GM18502 (cell line): ENCODE measurements at regions not wholly inside any gene's neighbourhood (a gene's known extent, or its start where the extent isn't known, plus 50 kb on each side); places are given as distances from the start of the nearest gene placed in this dataset.
"Not testable (repeated sequence)": the region's sequence is repeated elsewhere in the genome, so short reads cannot be mapped to it uniquely, and the experiment has no call there.

Experiments
- ATAC-seq: cut with Tn5 transposase; IDR thresholded peaks from one replicate; pipeline ENCODE4 v1.9.1; 2021; ENCODE audit warnings: mild to moderate bottlenecking; ENCODE audit not compliant: unreplicated experiment, poor library complexity

DNA sequence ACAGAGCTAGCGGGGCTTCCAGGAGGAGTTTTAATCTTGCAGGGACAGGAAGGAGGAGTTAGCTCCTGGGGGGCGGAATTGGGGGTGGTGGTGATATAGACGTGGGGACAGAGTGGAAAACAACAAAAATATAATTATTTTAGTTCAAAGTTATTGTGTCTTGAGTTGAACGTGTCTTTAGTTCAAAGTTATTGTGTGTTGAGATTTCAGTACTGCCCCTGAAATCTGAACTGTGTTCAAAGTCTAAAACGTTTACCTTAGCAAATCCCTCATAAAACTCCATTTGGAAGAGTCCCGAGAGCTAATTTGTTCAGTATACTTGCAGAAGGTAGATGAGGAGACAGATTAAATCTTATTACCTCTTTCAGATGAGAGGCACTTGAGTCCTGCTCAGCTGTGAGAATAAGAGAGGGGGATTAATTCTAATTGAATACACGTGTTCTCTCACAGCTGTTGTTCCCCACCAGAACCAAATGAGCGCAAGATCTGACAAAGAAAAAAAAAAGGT lies 132.4 kb upstream of the ALDH3B2 start:
- ATAC-seq: not testable (repeated sequence)

DNA sequence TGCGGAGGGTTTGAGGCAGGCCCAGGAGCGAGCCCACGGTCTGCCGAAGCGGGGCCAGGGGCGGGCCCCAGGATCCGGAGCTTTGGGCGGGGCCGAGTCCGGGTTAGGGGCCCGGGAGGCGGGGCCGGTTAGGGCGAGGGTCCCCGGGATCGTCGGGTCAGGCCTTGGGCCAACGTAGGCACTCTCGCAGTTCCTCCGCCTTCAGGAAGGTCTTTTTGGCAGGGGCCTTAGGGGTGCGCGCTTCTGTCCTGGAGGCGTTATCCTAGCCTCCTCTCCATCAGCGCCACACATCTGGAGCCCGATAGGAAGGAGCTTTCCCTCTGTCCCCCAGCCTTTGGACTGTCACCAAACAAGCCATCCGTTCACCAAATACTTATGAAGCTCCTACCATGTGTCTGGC lies 131.8 kb upstream of the ALDH3B2 start:
- ATAC-seq: not testable (repeated sequence)

DNA sequence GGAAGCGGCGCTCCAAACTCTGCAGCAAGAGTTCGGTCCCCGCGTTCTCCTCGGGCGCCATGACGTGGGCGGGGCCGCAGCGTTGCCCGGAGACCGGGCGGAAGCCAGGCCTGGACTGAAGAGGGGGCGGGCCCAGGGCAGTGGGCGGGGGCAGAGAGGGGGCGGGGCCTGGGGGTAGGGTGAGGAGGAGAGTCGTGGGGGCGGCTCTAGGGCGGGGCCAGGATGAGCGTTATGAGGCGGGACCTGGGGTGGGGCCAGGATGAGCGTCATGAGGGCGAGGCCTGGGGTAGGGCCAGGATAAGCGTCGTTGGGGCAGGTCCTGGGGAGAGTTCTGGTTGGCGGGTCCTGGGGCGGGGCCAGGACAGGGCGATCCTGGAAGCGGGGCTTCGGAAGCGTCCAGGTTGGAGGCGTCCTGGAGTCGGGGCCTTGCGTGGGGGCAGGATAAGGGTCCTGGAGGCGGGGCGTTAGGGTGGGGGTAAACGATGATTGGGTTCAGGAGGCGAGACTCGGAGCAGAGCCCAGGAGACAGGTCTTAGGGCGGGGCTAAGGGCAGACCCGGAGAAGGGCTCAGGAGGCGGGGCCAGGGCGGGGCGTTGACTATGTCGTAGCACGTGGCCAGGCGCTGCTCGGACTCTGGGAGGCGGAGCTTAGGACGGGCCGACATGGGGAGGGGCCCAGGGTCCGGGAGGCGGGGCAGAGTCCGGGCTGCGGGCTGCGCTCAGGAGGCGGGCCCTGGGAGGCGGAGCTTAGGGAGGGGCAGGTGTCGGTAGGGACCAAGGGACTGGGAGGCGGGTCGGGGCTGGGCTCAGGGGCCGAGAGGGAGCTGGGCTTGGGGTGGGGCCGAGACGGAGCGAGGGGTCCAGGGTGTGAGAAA lies 131.1 kb upstream of the ALDH3B2 start:
- peak; percentile 94 for ATAC-seq

DNA sequence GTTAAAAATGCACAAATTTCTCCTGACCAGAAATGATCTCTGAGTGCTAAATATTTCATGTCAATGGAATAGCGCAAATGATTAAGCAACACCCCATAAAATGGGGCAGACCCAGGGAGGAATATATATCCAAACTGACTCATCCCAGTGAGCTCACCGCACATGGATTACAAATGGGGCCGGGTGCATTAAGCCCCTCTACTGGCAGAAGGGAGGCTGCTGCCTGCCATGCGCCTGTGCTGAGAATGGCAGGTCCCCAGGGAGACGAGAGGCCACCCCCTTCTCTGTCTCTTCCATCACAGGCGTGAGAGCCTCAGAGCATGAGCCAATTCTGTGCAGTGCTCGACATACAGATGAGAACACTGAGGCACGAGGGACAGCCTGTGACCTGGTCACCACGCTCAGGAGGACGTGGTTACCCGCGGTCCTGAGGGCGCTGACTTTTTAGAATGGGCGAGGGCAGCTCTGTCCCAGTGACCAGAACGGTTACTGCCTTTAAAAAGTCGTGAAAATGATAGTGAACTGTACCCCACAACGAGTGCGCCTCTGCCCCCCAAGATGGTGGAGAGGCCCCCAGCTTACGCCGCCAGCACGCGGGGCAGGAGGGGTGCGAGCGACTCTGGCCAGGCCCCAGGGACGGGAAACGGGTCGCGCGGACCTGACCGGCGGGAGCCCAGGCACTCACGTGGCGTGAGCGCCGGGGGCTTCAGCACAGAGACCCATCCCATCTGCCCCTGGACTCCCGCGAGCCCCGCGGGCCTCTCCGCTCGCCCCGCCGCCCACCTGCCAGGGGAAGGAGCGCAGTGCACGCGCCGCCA lies 130.2 kb upstream of the ALDH3B2 start:
- not testable (repeated sequence) for ATAC-seq

DNA sequence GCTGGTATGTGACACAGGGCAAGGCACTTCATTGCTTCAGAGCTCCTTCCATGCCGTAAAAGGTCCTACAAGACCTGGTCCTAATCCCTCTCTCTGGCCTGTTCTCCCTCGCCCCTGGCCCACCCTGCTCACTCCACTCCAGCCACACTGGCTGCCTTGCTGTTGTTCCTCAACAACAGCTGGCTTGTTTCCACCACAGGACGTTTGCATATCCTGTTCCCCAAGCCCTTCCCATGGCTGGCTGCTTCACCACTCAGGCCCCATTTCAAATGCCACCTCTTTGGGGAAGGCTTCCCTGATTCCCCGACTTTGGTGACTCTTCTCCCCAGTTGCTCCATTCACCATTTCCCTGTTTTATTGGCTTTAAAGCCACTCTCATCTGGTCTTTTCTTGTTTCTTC lies 129.1 kb upstream of the ALDH3B2 start:
- not testable (repeated sequence) for ATAC-seq

DNA sequence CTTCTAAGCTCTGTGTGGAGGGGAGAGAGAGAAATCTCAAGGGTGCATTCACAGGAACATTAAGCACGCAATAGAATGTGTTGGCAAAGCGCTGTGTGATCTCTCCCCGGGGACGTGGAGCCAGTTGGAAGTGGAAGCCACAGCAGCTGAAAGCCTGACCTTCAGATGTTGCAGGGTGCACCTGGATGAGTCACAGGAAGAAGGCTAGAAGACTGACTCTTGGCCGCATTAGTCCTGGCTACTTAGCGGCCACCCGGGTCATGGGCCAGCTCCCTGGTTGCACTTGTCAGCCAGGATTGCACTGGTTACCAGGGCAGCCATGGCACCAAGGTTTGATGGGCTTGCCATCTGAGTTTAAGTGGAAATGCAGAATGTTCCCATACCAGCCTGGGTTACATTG lies 128.6 kb upstream of the ALDH3B2 start:
- ATAC-seq: not testable (repeated sequence)

DNA sequence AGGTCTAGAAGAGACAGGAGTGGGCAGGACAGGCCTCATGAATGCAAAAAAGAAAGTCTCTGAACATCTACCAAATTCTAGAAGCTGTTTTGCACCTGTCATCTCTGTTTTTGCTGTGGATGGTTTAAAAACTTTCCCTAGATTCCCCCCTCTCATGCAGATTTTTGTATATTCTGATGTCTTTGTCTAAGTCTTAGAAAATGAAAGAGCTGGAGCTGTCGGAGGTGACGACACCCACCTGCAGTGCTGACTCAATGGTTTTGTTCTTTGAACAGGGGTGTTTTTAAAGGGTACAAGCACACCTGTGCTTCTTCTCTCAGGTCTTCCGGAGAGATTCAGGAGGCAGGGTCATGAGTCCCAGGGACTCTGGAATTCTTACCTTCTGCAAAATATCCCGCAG lies 128.2 kb upstream of the ALDH3B2 start:
- ATAC-seq: not testable (repeated sequence)

DNA sequence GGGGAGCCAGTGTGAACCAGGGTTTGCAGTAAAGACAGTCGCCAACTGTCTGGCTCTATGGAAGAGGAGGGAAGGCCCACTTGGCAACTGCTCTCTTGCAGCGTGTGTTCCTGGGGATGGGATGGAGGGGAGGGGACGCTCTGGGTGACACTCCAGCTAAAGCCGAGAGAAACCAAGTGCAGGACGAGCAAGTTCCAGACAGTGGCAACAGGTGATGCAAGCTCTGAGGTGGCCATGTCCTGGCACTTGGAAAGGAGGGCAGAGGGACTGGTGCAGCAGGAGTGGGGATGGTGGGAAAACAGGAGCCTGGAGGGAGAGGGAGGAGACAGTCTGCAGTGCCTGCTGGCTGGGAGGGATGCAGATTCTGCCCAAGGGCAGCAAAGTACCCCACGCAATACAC lies 127.0 kb upstream of the ALDH3B2 start:
- ATAC-seq: not testable (repeated sequence)

DNA sequence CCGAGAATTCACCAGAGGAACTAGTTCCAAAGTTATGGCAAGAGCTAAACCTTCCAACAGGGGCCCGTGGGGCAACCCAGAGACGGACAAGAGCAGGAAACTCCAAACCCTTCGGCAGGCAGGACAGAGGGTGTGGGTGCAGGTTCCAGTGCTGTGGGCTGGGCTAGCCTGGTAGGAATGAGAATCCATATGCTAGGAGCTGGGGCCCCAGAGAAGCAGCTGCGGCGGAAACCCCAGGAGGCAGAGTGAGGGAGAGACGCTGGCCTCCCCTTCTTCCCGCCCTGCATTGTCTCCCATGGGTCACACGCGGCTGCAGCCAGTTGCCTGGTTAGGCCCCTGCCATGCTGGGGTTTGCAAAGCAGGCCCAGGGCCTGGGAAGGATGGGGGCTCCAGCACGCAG lies 126.2 kb upstream of the ALDH3B2 start:
- ATAC-seq: not testable (repeated sequence)

DNA sequence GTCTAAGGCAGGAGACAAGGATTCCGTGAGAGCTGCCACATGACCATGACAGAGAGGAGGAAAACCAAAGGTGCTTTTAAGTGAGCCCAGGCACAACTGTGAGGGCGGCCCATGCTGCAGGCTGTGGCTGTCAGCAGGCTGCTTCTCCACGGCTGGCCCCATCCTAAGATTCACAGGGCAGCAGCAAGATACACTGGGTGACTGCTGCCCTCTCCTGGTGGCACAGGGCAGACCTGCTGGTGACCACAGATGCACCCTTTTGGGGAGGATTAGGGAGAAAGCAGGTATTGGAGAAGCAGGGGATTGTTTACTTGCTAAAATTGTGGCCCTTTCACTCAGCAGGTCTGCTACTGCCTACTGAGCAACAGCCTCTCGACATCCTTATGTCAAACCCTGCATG lies 125.4 kb upstream of the ALDH3B2 start:
- not testable (repeated sequence) for ATAC-seq

DNA sequence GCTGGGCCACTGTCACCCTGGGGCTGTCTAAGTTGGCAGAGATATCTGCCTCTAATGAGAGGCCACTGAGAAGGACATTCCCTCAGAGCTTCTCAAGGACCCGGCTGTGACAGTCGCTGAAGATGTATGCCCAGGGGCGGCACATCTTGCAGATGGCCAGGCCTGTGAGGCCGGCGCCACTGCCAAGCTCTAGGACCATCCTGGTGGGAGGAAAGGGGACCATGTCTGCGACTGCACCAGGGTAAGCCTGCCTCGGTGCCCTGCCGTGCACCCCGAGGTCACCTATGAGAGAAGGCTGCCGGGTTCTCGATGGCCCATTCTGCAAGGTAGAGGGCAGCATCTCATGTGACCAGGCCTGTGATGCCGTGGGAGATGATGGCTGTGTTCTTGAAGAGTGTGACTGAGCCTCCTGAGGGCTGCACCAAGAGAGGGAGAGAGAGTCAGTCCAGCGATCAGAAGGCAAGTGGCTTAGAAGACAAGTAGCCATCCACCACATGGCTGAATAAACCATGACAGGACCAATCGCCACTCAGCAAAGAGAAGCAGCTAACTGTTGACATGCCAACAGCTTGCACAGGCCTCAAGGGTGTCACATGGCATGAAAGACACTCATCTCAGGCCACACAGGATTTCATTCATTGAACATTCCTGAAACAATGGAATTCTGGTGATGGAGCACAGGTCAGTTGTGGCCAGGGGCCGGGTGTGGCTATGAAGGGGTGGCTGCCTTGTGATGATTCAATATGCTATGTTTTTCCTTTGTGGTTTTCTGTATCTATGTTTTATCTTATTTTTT lies 123.5 kb upstream of the ALDH3B2 start:
- not testable (repeated sequence) for ATAC-seq

DNA sequence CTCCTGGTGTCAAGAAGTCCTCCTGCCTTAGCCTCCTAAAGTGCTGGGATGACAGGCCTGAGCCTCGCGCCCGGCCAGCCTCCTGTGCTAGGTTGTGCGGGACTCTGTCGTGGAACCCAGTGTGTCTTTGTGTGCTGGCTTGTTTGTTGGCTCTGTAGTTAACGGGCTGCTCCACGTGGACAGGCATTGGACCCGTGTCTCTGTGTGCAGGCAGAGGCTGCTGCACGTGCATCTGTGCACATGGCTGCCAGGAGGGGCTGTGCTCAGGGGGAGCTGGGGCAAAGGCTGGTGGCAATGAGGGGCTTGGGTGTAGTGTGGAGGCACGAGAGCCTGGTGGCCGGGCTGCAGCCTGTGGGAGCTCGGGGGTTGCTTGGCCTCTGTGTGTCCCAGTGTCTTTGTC lies 121.3 kb upstream of the ALDH3B2 start:
- ATAC-seq: no peak

DNA sequence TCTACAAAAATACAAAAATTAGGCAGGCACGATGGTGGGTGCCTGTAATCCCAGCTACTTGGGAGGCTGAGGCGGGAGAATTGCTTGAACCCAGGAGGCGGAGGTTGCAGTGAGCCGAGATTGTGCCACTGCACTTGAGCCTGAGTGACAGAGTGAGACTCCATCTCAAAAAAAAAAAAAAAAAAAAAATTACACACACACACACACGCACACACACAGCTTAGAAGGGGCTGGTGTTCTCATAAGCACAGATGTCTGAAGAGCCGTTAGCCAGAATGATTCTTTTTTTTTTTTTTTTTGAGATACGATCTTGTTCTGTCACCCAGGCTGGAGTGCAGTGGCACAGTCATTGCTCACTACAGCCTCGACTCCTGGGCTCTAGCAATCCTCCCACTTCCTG lies 119.3 kb upstream of the ALDH3B2 start:
- ATAC-seq: not testable (repeated sequence)

DNA sequence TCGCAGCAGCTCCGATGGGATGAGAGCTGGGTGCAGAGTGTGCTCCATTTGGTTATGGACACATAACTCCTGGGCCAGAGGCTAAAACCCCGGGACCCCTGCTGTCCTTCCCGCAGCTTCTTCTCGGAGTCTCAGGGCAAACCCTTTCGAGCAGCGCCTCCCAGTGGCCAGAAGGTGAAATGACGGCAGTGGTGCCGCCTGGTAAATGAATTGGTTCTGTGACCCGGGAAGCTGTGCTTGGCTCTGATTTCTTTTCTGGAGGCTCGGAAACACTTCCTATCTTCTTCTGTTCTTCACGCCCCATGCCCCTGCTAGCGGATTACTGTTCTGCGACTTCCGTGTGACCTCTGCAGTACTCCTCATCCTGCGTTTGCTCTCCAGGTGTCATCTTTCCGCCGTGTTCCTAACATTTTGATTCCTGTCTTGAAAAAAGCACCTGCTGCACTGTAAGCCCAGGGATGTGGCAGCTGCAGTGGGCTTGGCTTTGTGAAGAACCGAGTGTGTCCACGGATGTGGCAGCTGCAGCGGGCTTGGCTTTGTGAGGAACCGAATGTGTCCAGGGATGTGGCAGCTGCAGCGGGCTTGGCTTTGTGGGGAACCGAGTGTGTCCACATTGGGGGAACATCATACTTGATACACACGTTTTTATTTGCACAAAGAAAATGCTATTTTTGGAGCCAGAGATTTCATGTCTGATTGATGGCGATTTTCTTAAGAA lies 118.0 kb upstream of the ALDH3B2 start:
- not testable (repeated sequence) for ATAC-seq

DNA sequence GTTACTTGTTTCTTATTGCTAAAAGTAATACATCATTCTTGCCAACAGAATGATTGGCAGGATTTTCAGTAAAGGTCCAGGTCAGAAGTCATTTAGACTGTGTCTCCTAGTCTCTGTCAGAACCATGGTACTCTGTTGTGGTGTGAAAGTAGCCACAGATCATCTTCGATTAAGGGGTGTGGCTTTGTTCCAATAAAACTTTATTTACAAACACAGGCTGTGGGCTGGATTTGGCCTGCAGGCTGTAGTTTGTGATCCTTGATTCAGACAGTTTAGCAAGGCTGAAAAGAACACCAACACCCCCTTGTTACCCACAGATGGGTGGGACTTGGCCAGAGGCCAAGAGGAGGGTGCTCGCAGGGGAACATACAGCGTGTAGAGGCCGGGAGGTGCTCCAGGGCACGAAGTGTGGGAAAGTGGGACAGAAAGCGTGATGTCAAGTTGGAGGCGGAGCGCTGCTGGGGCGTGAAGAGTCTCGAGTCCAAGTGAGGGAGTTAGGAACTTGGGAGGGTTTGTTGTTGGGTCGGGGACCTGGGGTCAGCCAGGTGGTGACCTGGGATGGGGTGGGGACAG lies 117.3 kb upstream of the ALDH3B2 start:
- ATAC-seq: not testable (repeated sequence)

DNA sequence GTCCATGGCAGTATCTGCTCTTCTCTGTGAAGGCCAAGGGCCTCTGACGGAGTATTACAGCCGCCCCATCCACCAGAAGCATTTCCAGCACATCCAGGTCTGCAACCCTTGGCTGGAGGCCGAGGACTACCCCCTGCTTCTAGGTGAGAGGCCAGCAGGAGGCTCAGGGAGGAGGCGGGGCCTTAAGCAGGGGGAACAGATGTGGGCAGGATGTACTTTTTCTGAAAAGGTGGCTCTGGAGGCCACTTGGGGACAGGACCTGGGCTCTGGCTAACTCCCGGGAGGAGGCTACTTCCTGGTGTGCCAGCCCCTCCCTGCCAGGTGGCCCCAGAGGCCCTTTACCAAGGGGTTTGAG lies 113.9 kb upstream of the ALDH3B2 start:
- ATAC-seq: not testable (repeated sequence)

DNA sequence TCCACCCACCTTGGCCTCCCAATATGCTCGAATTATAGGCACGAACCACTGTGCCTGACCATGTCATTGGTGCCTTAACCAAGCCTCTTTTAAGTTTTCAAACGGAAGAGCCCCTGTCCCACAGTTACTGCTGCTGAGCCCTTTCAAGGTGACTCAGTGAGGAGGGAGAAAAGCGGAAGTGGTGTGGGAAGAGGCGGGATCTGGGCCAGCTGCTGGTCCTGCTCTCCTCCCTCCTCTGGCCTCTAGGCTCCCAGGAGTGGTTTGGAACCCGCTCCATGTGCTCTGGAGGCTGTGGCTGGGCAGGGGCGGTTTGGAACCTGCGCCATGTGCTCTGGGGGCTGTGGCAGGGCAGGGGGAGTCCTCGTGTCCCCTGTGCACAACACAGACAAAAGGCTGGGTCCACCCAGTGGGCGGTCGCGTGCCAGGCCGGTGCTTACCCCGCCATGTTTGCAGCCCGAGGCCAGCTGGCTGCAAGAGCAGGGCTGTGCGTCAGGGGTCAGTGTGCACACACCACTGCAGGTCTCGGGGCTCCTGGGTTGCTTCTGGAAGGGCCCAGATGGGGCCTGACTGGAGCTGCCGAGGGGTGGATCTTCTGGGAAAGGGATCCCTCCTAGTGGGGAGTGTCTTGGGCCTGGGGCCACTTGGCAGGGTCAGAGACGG lies 113.4 kb upstream of the ALDH3B2 start:
- not testable (repeated sequence) for ATAC-seq

DNA sequence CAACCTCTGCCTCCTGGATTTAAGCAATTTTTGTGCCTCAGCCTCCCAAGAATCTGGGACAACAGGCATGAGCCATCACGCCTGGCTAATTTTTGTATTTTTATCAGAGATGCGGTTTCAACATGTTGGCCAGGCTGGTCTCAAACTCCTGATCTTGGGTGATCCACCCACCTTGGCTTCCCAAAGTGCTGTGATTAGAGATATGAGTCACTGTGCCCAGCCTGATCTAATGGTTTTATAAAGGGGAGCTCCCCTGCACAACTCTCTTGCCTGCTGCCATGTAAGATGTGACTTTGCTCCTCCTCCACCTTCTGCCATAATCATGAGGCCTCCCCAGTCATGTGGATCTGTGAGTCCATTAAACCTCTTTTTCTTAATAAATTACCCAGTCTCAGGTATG lies 107.5 kb upstream of the ALDH3B2 start:
- ATAC-seq: not testable (repeated sequence)

DNA sequence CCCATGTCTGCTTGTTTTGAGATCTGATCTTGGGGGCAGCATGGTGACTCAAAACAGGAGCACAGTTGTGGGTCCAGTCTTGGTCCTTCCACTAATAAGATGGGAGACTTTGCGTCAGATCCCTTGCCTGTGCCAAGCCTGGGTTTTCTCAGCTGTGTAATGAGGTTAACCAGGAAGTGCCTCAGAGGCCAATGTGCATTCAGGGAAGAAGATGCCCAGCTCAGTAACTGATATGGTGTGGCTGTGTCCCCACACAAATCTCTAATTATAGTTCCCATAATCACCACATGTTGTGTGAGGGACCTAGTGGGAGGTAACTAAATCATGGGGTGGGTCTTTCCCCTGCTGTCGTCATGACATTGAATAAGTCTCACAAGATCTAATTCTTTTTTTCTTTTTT lies 107.1 kb upstream of the ALDH3B2 start:
- ATAC-seq: not testable (repeated sequence)
